SU-DHL-6 (cell line): ENCODE measurements at regions not wholly inside any gene's neighbourhood (a gene's known extent, or its start where the extent isn't known, plus 50 kb on each side); places are given as distances from the start of the nearest gene placed in this dataset.

ENCODE experiments used
- H2AFZ ChIP-seq: fragments of 200-600 bp; sonication (generic); 2 replicates; pipeline ENCODE4 v1.6.1; 2014; ENCODE audit warnings: low read depth, mild to moderate bottlenecking, moderate library complexity, mixed read lengths, antibody characterized with exemption, low read length; ENCODE audit not compliant: severe bottlenecking
- H3F3A ChIP-seq: fragments of 200-600 bp; shearing (Covaris generic); 2 replicates; pipeline ENCODE4 v1.6.0; 2016; ENCODE audit warnings: antibody characterized with exemption, mild to moderate bottlenecking; ENCODE audit not compliant: insufficient read depth
- H3K27ac ChIP-seq: fragments of 200-600 bp; sonication (generic); 2 replicates; pipeline ENCODE4 v1.5.1; 2016; ENCODE audit warnings: low read depth, mild to moderate bottlenecking, low read length, moderate library complexity, mixed read lengths
- H3K27me3 ChIP-seq: fragments of 200-600 bp; sonication (generic), shearing (Covaris generic); 2 replicates; pipeline ENCODE4 v1.6.0; 2014; ENCODE audit warnings: mild to moderate bottlenecking, low read length
- H3K36me3 ChIP-seq: fragments of 200-600 bp; sonication (generic); 2 replicates; pipeline ENCODE4 v1.6.1; 2014; ENCODE audit warnings: mild to moderate bottlenecking, low read length, mixed read lengths
- H3K4me2 ChIP-seq: fragments of 300-600, 200-600 bp; shearing (Covaris generic), sonication (generic); 2 replicates; pipeline ENCODE4 v1.6.0; 2014; ENCODE audit warnings: low read length, low read depth, mild to moderate bottlenecking; ENCODE audit not compliant: poor library complexity, severe bottlenecking
- H3K4me3 ChIP-seq: fragments of 200-600 bp; sonication (generic); 2 replicates; pipeline ENCODE4 v1.5.1; 2014; ENCODE audit warnings: antibody characterized with exemption, low read length, mild to moderate bottlenecking, mixed read lengths; ENCODE audit not compliant: insufficient read depth, poor library complexity, severe bottlenecking
- H3K79me2 ChIP-seq: fragments of 200-600 bp; sonication (generic); 2 replicates; pipeline ENCODE4 v1.6.1; 2014; ENCODE audit warnings: mild to moderate bottlenecking, low read length, moderate library complexity; ENCODE audit not compliant: insufficient read depth
- H3K9ac ChIP-seq: fragments of 200-600 bp; sonication (generic); 2 replicates; pipeline ENCODE4 v1.7.0; 2014; ENCODE audit warnings: mild to moderate bottlenecking, low read length
- H3K9me2 ChIP-seq: fragments of 200-600 bp; sonication (generic); replicated peaks from 2 replicates; pipeline ENCODE4 v1.6.1; 2014; ENCODE audit warnings: low read length; ENCODE audit not compliant: insufficient read depth
- H3K9me3 ChIP-seq: fragments of 200-600 bp; sonication (generic); 2 replicates; pipeline ENCODE4 v1.6.1; 2014; ENCODE audit warnings: low read length, mixed read lengths; ENCODE audit not compliant: insufficient read depth
- H4K20me1 ChIP-seq: fragments of 200-600 bp; sonication (generic); 2 replicates; pipeline ENCODE4 v1.6.1; 2014; ENCODE audit warnings: low read depth, mild to moderate bottlenecking, antibody characterized with exemption, low read length, moderate library complexity, mixed read lengths
- EZH2phosphoT487 ChIP-seq: fragments of 200-600 bp; sonication (generic), shearing (Covaris generic); conservative IDR thresholded peaks from 2 replicates; pipeline ENCODE4 v1.6.1; 2018; ENCODE audit warnings: mild to moderate bottlenecking, antibody characterized with exemption, low read length, moderate library complexity, mixed read lengths
- TF ChIP-seq, protein P1 (sequence below): fragments of 200-600 bp; sonication (generic); IDR thresholded peaks from one replicate; pipeline ENCODE4 v1.5.1; 2017; ENCODE audit warnings: antibody characterized with exemption, mild to moderate bottlenecking, low read length, moderate library complexity; ENCODE audit not compliant: insufficient read depth, poor library complexity, severe bottlenecking

DNA sequence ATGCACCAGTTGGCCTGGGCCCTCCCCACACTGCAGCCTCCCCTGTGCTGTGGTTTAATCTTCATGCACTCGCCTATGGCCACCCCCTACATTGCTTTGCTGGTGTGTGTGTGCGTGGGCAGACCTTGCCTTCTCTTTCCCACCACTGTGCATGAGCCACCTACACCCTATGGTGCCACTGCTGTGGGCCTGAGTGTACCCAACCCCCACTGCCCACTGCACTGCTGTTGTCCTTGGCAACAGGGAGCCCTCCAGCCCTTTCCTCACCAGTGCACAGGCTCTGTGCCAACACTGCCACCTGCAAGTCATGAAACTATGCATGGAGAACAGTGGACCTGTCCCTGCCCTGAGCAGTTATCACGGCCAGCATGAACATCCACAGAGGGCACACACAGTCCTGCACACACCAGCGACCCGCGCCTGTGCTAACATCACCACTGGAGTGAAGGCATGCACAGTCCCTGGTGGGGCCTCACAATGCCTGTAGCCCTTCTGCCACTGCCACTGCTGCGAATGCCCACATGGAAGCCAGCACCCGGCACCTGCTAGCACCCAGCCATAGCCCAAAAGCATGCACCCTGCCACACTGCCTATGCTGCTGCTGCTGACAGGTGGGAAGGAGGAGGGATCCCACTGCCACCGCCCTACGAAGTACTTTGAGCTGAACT, 237.8 kb upstream of the ARSJ start:
- Histone ChIP-seq H3K9ac (no peak overlapping the region), H3K4me3 (no peak overlapping the region), H3K79me2 (no peaks in the 10 kb centered on the region), H3K27ac (no peak overlapping the region), H3K27me3 (no peaks in the 10 kb centered on the region), H3F3A (no peaks in the 10 kb centered on the region), H3K9me3 (no peaks in the 10 kb centered on the region), H3K9me2 (no peaks in the 10 kb centered on the region), H2AFZ (no peak overlapping the region), H3K36me3 (no peaks in the 10 kb centered on the region), H4K20me1 (no peaks in the 10 kb centered on the region), H3K4me2 (no peak overlapping the region)
- TF ChIP-seq, protein P1, sequence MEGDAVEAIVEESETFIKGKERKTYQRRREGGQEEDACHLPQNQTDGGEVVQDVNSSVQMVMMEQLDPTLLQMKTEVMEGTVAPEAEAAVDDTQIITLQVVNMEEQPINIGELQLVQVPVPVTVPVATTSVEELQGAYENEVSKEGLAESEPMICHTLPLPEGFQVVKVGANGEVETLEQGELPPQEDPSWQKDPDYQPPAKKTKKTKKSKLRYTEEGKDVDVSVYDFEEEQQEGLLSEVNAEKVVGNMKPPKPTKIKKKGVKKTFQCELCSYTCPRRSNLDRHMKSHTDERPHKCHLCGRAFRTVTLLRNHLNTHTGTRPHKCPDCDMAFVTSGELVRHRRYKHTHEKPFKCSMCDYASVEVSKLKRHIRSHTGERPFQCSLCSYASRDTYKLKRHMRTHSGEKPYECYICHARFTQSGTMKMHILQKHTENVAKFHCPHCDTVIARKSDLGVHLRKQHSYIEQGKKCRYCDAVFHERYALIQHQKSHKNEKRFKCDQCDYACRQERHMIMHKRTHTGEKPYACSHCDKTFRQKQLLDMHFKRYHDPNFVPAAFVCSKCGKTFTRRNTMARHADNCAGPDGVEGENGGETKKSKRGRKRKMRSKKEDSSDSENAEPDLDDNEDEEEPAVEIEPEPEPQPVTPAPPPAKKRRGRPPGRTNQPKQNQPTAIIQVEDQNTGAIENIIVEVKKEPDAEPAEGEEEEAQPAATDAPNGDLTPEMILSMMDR = no peak
- TF ChIP-seq EZH2phosphoT487 = no peak

DNA sequence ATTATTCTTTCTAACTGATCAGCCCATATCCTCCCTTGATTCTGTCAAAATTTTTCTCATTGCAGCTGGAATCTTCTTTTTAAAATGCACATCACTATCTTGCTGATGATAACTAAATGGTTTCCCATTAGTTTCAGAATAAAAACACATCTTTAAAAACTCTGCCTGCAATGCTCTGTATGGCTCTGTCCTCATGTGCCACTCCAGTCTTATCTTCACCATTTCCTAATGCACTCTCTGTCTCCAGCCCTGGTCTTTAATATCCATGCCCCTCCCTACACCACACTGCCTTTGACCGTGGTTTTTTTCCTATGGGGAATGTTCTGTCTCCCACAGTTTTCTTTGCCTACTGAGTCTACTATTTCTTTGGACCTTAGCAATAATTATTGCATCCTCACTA, 244.1 kb upstream of the ARSJ start:
- no peak overlapping the region for H3K27ac ChIP-seq
- no peaks in the 10 kb centered on the region for H3K9me2 ChIP-seq
- H3F3A ChIP-seq = no peaks in the 10 kb centered on the region
- no peak overlapping the region for H3K4me2 ChIP-seq
- H3K27me3 ChIP-seq = no peaks in the 10 kb centered on the region
- no peaks in the 10 kb centered on the region for H3K79me2 ChIP-seq
- no peak overlapping the region for H3K9ac ChIP-seq
- H3K36me3 ChIP-seq = no peaks in the 10 kb centered on the region
- H3K4me3 ChIP-seq = no peak overlapping the region
- no peak overlapping the region for H2AFZ ChIP-seq
- no peaks in the 10 kb centered on the region for H3K9me3 ChIP-seq
- H4K20me1 ChIP-seq = no peaks in the 10 kb centered on the region
- TF ChIP-seq, protein P1 = no peak
- no peak for TF ChIP-seq EZH2phosphoT487

DNA sequence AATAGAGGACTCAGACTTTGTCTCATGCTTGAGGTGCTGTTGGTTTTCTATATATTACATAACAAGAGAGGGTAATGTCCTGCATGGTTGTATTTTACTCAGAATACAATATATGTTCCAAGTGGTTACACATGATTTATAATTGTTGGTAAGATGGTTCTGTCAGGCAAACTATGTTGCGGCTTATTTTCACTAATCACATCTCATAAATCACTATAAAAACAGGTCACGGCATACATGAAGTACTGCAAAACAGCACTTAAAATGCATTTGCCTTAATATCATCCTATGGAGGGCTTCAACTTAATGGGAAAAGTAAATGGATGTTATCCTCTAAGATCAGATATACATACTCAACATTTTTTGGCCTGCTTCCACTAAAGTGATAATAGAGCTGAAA, 246.0 kb upstream of the ARSJ start:
- H3F3A ChIP-seq = no peaks in the 10 kb centered on the region
- H4K20me1 ChIP-seq = no peaks in the 10 kb centered on the region
- H3K9ac ChIP-seq = no peak overlapping the region
- H3K79me2 ChIP-seq = no peaks in the 10 kb centered on the region
- H2AFZ ChIP-seq = no peak overlapping the region
- TF ChIP-seq EZH2phosphoT487 = no peak
- TF ChIP-seq, protein P1 = no peak
- H3K9me3 ChIP-seq = no peaks in the 10 kb centered on the region
- H3K4me3 ChIP-seq = no peak overlapping the region
- H3K36me3 ChIP-seq = no peaks in the 10 kb centered on the region
- no peaks in the 10 kb centered on the region for H3K27me3 ChIP-seq
- no peak overlapping the region for H3K27ac ChIP-seq
- H3K4me2 ChIP-seq = no peak overlapping the region
- no peaks in the 10 kb centered on the region for H3K9me2 ChIP-seq
